Upper lobe of left lung (tissue), 6 donors: ENCODE measurements at regions not wholly inside any gene's neighbourhood (a gene's known extent, or its start where the extent isn't known, plus 50 kb on each side); places are given as distances from the start of the nearest gene placed in this dataset.
"Not testable (repeated sequence)": the region's sequence is repeated elsewhere in the genome, so short reads cannot be mapped to it uniquely, and the experiment has no call there.

Experiments used
- ATAC-seq, 2 donors: fragments of 200-7000 bp; cut with Tn5 transposase; one replicate each; pipeline ENCODE4 v1.9.1; 2022; ENCODE audit warnings: mild to moderate bottlenecking in 2 of 2, moderate library complexity in 2 of 2; ENCODE audit not compliant: low FRiP score in 2 of 2
- DNase-seq, 2 donors: peaks; one replicate each; pipeline ENCODE4 v3.0.0-alpha.2; 2019 to 2020
- H3K27ac ChIP-seq, 4 donors: fragments of 200-600 bp; sonication (generic); one replicate each; pipeline ENCODE4 v1.5.1; 2016 to 2019
- H3K27me3 ChIP-seq, 4 donors: fragments of 200-600 bp; sonication (generic); one replicate each; pipeline ENCODE4 v1.5.1; 2017 to 2019
- H3K36me3 ChIP-seq, 4 donors: fragments of 200-600 bp; sonication (generic); one replicate each; pipeline ENCODE4 v1.5.1; 2016 to 2019
- H3K4me1 ChIP-seq, 4 donors: fragments of 200-600 bp; sonication (generic); one replicate each; pipeline ENCODE4 v1.5.1; 2018 to 2019
- H3K4me3 ChIP-seq, 4 donors: fragments of 200-600 bp; sonication (generic); one replicate each; pipeline ENCODE4 v1.5.1; 2017 to 2019; ENCODE audit warnings: mild to moderate bottlenecking in 2 of 4, moderate library complexity in 1 of 4
- H3K9me3 ChIP-seq, 4 donors: fragments of 200-600 bp; sonication (generic); one replicate each; pipeline ENCODE4 v1.5.1; 2018 to 2019
- EP300 ChIP-seq, 4 donors: sonication (generic); formaldehyde crosslinking; IDR thresholded peaks; one replicate each; pipeline ENCODE4 v1.5.1; 2017; ENCODE audit warnings: antibody characterized with exemption in 4 of 4, control low read depth in 2 of 4
- POLR2A ChIP-seq, 4 donors: fragments of 450-650 bp; IDR thresholded peaks; one replicate each; pipeline ENCODE4 v1.5.1; 2016 to 2017; ENCODE audit warnings: antibody characterized with exemption in 4 of 4, mild to moderate bottlenecking in 2 of 4
- POLR2AphosphoS5 ChIP-seq, 2 donors: sonication (generic); formaldehyde crosslinking; IDR thresholded peaks; one replicate each; pipeline ENCODE4 v1.5.1; 2017; ENCODE audit warnings: antibody characterized with exemption in 2 of 2
- whole genome bisulfite sequencing, 2 donors: methylation state at CpG; one replicate each; pipeline ENCODE4 v1.1.5; 2017 to 2018; 5-methylcytosine and 5-hydroxymethylcytosine counted together
- TF ChIP-seq, protein P1 (sequence below), 6 experiments: fragments of 450-650 bp in 4 of 6; fragments of 200-600 bp in 2 of 6; sonication (generic) in 2 of 6; IDR thresholded peaks; one replicate each; pipeline ENCODE4 v1.5.1; 2016 to 2019; ENCODE audit warnings: antibody characterized with exemption in 6 of 6
- donor health status: DM: no; HTN: no; CAD: no; lungs with moderate emphysema.
- donor health status: DM: no; HTN: yes; CAD: no; lungs with severe emphysema.

DNA sequence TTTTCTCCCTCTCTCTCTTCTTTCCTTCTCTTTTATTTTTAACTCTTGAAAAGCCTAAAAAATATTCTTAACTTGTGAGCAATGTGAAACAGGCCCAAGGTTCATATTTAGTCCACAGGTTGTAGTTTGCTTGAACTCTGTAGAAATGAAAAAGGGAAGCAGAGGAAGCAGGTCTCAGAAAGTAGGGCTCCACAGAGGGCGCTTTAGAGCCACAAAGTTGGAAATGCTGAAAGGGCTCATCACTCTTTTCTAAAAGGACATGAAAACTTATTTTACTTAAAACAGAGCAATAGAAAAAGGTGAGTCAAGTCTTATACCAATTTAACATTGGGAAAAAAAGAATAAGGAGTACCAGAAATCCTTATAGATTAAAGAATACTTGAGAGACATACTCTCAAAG lies 247.0 kb downstream of the USP25 start:
- Histone ChIP-seq H3K27ac (no peak overlapping the region), H3K9me3 (no peaks in the 10 kb centered on the region), H3K36me3 (no peaks in the 10 kb centered on the region), H3K27me3 (no peaks in the 10 kb centered on the region), H3K4me3 (no peak overlapping the region), H3K4me1 (no peaks in the 10 kb centered on the region)
- no peak for DNase-seq
- no peak for ATAC-seq
- WGBS, 2 donors, result 79 to 81% methylated on average over 1 of the region's 1 CpG
- TF ChIP-seq EP300 (IDR thresholded peaks at IDR 0.05) (no peak), POLR2AphosphoS5 (IDR thresholded peaks at IDR 0.05) (no peak), POLR2A (IDR thresholded peaks at IDR 0.05) (no peak)
- TF ChIP-seq, protein P1, sequence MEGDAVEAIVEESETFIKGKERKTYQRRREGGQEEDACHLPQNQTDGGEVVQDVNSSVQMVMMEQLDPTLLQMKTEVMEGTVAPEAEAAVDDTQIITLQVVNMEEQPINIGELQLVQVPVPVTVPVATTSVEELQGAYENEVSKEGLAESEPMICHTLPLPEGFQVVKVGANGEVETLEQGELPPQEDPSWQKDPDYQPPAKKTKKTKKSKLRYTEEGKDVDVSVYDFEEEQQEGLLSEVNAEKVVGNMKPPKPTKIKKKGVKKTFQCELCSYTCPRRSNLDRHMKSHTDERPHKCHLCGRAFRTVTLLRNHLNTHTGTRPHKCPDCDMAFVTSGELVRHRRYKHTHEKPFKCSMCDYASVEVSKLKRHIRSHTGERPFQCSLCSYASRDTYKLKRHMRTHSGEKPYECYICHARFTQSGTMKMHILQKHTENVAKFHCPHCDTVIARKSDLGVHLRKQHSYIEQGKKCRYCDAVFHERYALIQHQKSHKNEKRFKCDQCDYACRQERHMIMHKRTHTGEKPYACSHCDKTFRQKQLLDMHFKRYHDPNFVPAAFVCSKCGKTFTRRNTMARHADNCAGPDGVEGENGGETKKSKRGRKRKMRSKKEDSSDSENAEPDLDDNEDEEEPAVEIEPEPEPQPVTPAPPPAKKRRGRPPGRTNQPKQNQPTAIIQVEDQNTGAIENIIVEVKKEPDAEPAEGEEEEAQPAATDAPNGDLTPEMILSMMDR (IDR thresholded peaks at IDR 0.05), result no peak

DNA sequence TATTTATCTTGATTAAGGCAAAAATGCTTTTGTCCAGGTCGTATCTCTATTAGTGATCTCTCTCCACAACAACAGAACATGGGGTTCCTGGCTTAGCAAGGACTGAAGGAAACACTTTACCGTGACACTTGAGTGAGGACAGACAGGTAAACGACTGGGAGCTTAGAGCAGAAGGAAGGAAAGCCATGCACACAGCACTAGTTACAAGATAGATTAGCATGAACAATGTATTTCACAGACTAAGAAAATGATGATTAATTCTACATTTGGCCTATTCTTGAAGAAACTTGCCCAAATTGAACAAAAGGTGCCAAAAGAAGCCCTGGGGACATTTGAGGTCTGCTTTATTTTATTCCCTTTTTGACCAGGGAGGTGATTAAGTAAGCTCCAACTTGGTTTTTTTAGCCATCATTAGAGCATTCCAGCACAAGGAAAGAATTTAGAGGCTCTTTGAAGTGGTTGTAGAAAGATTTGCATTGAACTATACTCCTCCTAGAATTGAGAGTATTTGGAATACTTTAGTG lies 248.5 kb downstream of the USP25 start:
- no peaks in the 10 kb centered on the region for H3K4me1 ChIP-seq
- WGBS, 2 donors, result 49 to 60% methylated on average over 3 of the region's 3 CpGs
- no peak for TF ChIP-seq POLR2AphosphoS5 (IDR thresholded peaks at IDR 0.05)
- TF ChIP-seq, protein P1 (IDR thresholded peaks at IDR 0.05), result no peak
- no peak for TF ChIP-seq POLR2A (IDR thresholded peaks at IDR 0.05)
- no peak for TF ChIP-seq EP300 (IDR thresholded peaks at IDR 0.05)
- no peaks in the 10 kb centered on the region for H3K9me3 ChIP-seq
- ATAC-seq, result peak in 1 of 2 donors; percentile 49
- no peaks in the 10 kb centered on the region for H3K36me3 ChIP-seq
- H3K27me3 ChIP-seq, result no peaks in the 10 kb centered on the region
- H3K27ac ChIP-seq, result no peak overlapping the region
- no peak overlapping the region for H3K4me3 ChIP-seq
- DNase-seq, result no peak

GRCh38 chr21:15979493-15979892 lies 249.7 kb downstream of the USP25 start:
- not testable (repeated sequence) for H3K9me3 ChIP-seq, H3K27ac ChIP-seq, ATAC-seq, H3K27me3 ChIP-seq, DNase-seq, H3K36me3 ChIP-seq, H3K4me1 ChIP-seq, H3K4me3 ChIP-seq
- WGBS, 2 donors, result 96 to 98% methylated on average over 6 of the region's 6 CpGs

- H3K36me3 ChIP-seq, result no peaks in the 10 kb centered on the region
- no peak for TF ChIP-seq POLR2A (IDR thresholded peaks at IDR 0.05)
- TF ChIP-seq, protein P1 (IDR thresholded peaks at IDR 0.05), result no peak
- no peak for TF ChIP-seq POLR2AphosphoS5 (IDR thresholded peaks at IDR 0.05)
- TF ChIP-seq EP300 (IDR thresholded peaks at IDR 0.05), result no peak
- H3K9me3 ChIP-seq, result no peaks in the 10 kb centered on the region
- H3K27ac ChIP-seq, result no peak overlapping the region
- DNase-seq (no peak), ATAC-seq (no peak)
- WGBS, 2 donors, result 35 to 37% methylated on average over 1 of the region's 1 CpG
- no peaks in the 10 kb centered on the region for H3K4me1 ChIP-seq
- H3K4me3 ChIP-seq, result no peak overlapping the region
- H3K27me3 ChIP-seq, result no peaks in the 10 kb centered on the region
Observed at GRCh38 chr21:15986277-15986676, 256.5 kb downstream of the USP25 start.

- Histone ChIP-seq H3K4me3 (no peak overlapping the region), H3K4me1 (no peaks in the 10 kb centered on the region), H3K27ac (no peak overlapping the region), H3K9me3 (no peaks in the 10 kb centered on the region), H3K27me3 (no peaks in the 10 kb centered on the region), H3K36me3 (no peaks in the 10 kb centered on the region)
- ATAC-seq (no peak), DNase-seq (no peak)
- TF ChIP-seq POLR2AphosphoS5 (IDR thresholded peaks at IDR 0.05) (no peak), POLR2A (IDR thresholded peaks at IDR 0.05) (no peak), EP300 (IDR thresholded peaks at IDR 0.05) (no peak)
- TF ChIP-seq, protein P1 (IDR thresholded peaks at IDR 0.05), result no peak
- 29 to 59% methylated on average over 1 of the region's 1 CpG for WGBS, 2 donors
Observed at GRCh38 chr21:15992171-15992570, 262.4 kb downstream of the USP25 start.
